ENCODE measurements at regions not wholly inside any gene's neighbourhood (a gene's known extent, or its start where the extent isn't known, plus 50 kb on each side); places are given as distances from the start of the nearest gene placed in this dataset.

DNA sequence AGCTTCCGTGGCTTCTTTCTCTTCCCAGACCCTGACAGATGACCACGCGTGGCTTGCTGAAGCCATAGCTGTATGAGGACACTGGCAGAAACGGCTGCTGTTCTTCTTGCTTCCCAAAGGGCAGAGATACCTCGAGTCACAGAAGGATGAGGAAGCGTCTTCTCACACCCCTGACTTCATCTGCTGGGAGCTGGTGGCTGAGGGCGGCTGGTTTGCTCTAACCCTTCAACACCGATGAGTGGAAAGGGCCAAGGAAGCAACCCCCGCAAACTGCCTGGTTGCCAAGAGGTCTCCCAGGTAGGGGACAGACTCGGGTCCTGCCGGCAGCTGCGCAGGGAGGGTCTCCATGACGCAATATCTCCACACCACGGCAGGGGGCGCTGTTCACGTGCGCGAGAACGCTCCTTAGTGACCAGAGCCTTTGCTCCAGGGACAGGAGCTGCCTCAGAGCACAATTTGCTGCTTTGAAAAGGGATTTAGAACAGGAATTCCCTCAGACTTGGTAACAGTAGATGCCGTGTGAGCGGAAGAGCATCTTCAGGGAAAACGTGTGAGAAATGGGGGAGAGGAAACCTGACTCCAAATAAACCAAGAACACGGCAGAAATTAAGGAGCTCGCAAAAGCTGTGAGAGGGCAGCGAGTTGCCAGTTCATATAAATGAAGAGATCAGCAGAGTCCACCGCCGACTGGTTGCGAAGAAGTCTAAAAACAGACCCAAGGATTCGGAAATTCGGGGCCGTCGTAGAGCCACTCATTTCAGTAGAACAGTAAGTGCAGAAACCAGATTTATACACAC lies 80.2 kb downstream of the ERMARD start:
- TF ChIP-seq POLR2A (IDR thresholded peaks at IDR 0.05; ENCODE audit: extremely low read depth, insufficient read length): no peak
- TF ChIP-seq, protein P1, sequence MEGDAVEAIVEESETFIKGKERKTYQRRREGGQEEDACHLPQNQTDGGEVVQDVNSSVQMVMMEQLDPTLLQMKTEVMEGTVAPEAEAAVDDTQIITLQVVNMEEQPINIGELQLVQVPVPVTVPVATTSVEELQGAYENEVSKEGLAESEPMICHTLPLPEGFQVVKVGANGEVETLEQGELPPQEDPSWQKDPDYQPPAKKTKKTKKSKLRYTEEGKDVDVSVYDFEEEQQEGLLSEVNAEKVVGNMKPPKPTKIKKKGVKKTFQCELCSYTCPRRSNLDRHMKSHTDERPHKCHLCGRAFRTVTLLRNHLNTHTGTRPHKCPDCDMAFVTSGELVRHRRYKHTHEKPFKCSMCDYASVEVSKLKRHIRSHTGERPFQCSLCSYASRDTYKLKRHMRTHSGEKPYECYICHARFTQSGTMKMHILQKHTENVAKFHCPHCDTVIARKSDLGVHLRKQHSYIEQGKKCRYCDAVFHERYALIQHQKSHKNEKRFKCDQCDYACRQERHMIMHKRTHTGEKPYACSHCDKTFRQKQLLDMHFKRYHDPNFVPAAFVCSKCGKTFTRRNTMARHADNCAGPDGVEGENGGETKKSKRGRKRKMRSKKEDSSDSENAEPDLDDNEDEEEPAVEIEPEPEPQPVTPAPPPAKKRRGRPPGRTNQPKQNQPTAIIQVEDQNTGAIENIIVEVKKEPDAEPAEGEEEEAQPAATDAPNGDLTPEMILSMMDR (IDR thresholded peaks at IDR 0.05; ENCODE audit: low read depth, low read length): peak; percentile 91
